ENCODE measurements at regions not wholly inside any gene's neighbourhood (a gene's known extent, or its start where the extent isn't known, plus 50 kb on each side); places are given as distances from the start of the nearest gene placed in this dataset.

DNA sequence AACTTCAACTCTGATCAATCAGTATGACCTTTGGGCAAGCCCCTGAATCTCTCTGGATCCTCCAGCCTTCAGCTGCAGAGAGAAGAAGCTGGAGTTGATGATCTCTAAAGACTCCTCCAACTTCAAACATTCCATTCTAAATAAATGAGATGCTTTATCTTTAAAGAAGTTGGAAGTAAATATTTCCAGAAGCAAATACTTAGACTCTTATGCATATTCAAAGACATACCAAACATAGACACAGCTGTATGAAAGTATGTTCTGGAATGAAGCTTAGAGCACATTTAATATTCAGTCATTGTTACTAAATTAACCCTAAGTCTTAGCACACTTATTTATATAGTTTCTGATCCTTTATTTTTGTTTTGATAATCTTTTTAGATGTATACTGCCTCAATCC lies 77.6 kb upstream of the ACP3 start:
- no peak for DNase-seq

GRCh38 chr3:132241776-132242514 lies 75.3 kb upstream of the ACP3 start:
- DNase-seq = no peak

DNA sequence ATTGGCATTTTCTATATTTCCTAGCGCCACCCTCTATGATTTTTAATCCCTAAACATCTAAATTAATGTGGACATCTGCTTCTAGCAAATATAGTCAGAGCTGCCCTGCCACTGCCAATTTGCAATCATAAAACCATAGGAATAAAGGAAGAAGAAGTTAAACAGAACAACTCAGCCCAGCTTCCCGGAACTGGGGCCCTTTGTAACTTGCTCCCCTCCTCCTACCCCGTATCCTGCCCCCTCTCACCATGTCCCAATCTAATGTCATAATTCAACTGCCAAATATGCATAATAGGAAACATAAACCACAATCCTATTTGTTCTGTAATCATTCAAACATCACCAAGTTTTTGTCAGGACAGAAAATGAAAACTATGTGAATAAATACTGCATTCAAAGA lies 74.4 kb upstream of the ACP3 start:
- DNase-seq = no peak

DNA sequence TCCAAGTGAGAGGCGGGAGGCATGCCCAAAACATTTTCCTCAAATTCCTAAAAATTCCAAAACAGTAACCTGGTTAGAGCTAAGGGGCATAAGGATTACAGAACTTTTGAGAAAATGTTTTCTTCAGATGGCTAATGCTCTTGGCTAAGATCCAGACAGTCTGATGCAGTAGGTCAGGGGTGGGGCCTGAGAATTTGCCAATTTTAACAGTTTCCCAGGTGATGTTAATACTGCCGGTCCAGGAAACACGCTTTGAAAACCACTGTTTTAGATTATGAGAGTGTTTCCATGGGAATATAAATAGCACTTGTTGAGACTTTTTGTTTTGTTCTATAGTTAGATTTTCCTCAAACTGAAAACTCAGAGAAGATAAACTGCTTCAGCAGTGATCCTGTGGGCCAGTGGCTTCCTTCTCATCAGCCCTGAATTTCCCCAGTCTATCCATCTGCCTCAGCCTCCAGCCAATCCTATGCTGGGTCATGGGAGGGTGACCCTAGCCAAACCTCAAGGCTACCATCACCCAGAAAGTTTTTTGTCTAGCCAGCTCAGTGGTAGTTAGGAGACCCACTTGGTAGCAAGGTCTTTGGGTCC lies 71.6 kb upstream of the ACP3 start:
- DNase-seq = no peak

DNA sequence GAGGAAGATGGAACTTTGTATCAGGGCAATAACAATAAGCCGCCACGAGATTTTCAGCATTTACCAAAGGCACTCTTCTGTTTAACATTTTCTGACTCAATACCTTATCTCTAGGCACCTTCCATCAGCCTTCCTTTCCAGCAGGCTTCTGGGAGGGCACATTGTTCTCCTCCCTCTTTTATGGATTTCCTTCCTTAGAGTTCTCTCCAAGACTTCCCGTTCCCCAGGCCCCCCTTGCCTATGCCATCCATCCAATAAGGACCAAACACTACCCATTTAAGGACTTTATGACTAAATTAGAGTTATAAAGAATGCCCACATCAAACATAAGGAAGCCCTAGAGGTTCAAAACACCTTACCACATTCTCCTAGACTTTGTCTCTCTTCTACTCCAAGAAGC lies 71.0 kb upstream of the ACP3 start:
- DNase-seq = no peak

- no peak for DNase-seq
Measured at GRCh38 chr3:132247211-132247610, 70.0 kb upstream of the ACP3 start.

GRCh38 chr3:132248490-132248889 lies 68.7 kb upstream of the ACP3 start:
- no peak for DNase-seq

- DNase-seq = peak; percentile 42
Measured at GRCh38 chr3:132253262-132253878, 63.8 kb upstream of the ACP3 start.

DNA sequence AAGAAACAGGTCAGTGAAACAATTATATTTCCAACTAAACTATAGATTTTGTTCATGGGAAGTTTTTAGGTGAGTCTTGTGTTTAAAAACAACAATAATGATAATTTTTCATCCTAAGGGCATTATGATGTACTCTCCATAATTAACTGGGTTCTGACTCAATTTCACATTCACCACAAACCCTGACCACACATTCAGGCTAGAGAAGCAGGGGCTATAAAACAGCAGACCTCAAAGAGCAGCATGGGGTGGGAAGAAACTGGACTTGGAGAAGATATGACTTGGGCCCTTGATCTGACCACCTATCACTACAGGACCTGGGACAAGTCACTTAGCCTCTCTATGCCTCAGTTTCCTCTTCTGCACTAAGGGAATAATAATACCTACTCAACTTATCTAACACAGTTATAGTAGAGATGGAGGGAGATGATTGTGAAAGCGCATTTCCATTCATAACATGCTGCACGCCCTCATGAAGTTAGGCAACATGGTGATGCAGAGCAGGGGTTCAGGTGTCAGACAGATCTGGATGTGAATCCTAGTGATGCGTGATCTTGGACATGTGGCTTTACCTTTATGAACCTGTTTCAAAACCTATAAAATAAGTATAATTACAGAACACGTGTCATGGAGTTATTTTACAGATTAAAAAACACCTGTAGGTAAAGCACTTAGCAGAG lies 63.0 kb upstream of the ACP3 start:
- no peak for DNase-seq

DNA sequence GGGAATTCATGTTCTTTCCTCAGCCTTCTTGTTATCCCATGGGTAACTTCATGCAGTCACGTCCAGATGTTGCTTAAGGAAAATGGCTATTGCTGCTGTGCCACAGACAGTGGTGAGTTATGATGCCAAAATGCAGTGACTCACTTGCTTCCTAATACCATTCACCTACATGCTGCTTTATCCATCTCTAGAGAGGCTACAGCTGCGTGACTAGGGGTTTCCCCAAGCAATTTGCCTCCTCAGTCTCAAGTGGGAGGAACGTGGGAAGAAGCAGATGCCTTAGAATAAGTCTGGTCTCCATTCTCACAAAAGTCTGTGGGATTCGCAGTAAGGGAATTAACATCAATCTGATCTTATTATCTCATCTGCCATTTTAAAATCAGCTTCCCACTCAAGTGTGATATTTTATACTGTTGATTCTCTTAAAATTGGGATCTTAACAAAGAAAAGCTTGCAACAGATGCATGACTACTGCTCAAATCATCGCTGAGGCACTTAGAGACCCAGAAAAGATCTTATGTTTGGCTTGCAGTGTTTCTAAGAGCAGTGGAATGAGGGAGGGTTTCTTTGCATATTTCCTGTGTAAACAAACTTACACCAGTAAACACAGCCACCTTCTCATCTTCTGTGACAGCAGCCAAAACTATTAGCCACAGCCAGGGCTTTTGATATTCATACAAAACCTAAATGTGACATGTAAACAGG lies 62.0 kb upstream of the ACP3 start:
- no peak for DNase-seq

- DNase-seq = no peak
Measured at GRCh38 chr3:132256989-132257388, 60.2 kb upstream of the ACP3 start.

DNA sequence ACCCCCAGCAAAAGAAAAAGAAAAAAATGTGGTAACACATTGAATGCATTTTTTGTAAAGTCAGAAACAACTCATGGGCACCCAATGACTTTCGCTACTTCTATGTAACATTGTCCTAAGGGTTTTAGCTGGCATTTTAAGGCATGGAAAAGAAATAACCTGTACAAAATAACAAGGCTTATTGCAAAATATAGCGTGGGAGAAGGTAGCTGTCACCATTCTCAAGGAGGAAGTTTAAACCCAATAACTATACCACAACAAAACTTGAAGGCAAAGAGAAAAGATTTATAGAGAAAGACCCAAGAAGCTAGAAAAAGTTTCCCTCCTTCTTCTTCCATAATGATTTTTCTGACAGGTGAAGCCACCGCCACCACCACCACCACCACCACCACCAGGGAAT lies 55.7 kb upstream of the ACP3 start:
- DNase-seq = no peak

DNA sequence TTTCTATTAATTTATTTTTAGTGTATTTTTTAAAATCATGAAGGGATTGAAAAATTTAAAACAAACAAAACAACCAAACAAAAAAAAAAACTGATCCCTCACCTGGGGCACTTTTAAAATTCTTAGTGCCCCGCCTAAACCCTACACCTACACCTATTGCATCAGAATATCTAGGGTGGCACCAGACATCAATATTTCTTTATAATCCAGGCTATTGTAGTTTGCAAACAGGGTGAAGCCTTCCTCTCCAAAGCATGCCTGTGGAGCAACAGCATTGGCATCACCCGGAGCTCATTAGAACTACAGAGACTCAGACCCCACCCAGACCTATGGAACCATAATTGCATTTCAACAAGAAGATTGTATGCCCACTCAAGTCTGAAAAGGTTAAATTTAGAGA lies 54.9 kb upstream of the ACP3 start:
- DNase-seq = no peak

DNA sequence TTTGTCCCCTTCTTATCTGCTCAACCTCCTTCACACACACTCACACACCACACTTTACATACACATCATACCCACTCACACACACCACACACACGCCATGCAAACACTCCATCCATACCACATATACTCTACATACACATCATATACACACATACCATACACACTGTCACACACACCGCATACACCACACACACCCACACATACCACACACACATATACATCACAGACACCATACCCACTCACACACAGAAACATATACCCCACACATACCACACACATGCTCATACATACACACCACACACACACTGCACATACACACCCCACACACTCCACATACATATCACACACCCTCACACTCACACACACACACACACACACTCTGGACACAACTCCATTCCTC lies 54.3 kb upstream of the ACP3 start:
- no peak for DNase-seq

DNA sequence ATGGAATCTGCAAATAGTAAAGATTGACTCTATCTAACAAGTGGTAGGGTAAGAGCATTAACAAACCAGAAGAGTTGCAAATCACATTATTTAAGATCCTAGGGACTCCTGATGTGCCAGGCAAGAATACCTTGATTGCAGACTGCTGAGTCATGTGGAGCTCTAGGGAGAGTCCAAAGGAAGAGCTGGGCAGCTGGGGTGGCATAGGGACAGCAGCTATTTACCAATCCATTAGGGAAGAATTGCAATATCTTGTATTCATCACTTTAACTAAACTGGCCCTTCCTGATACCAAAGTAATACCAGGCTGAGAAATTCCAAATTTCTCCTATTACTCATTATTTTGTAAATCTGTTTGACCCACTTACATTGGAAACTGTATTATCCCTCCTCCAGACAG lies 52.2 kb upstream of the ACP3 start:
- DNase-seq = no peak

DNA sequence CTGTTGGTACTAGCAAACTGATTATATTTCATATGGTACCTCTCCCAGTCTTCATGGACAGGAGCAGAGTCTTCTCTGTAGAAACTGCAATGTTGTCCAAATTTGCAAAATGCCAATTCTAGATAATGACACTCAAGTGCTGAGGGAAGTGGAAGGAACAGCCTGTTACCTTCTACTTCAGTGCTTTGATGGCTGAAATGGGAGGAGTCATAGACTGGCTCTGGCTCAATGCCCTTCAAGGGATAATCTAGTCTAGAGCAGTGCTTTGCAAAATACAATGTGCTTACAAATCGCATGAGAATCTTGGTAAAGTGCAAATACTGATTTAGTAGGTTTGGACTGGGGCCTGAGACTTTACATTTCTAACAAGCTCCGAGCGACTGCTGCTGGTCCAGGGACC lies 51.7 kb upstream of the ACP3 start:
- no peak for DNase-seq

DNA sequence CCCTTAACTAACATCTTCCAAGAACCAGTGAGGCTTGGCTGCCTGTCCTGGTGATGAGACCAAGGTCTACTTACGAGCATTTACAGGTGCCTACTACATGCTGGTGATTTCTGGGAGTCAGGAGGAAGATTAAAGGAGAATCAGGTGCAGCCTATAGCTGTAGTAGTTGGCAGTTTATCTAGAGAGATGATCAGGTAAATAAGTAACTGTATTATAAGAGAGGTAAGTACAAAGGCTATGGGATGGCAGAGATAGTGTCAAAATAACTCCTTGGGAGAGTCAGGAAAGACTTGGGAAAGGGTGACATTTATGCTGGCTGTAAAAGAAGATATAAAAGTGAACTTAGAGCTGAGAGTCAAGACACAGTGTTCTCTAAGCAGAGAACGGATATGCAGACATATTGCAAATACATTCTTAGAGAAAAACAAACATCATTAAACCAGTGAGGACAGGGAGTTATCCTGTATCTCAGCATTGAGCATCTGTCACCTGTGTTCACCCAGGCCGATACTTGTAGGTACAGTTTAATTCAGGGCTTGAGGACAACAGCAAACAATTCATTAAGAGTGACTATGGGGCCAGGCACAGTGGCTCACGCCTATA lies 49.7 kb upstream of the ACP3 start:
- no peak for DNase-seq
